ENCODE measurements at regions not wholly inside any gene's neighbourhood (a gene's known extent, or its start where the extent isn't known, plus 50 kb on each side); places are given as distances from the start of the nearest gene placed in this dataset.

- Histone ChIP-seq H3K4me1 (ENCODE audit: control insufficient read depth in 1 of 2, insufficient read depth in 2 of 2, low read depth in 1 of 2, low read length in 1 of 2) (no peaks in the 10 kb centered on the region), H3K9me3 (no peaks in the 10 kb centered on the region), H3K4me2 (no peak overlapping the region), H3K9ac (no peak overlapping the region), H3K27me3 (ENCODE audit: insufficient read depth) (no peaks in the 10 kb centered on the region), H2AFZ (ENCODE audit: low read depth) (no peak overlapping the region), H3K4me3 (ENCODE audit: low read depth in 2 of 2, low read length in 1 of 2) (no peak overlapping the region), H3K9me2 (no peaks in the 10 kb centered on the region), H3K36me3 (replicated peaks in 1 of 2; ENCODE audit: control insufficient read depth in 1 of 2, insufficient read depth in 2 of 2, low read length in 1 of 2) (no peaks in the 10 kb centered on the region), H4K20me1 (ENCODE audit: insufficient read depth) (no peaks in the 10 kb centered on the region), H3K79me2 (ENCODE audit: insufficient read depth) (no peaks in the 10 kb centered on the region), H3F3A (replicated peaks; ENCODE audit: insufficient read depth) (no peaks in the 10 kb centered on the region), H3K27ac (ENCODE audit: low read depth in 2 of 2, low read length in 1 of 2) (no peak overlapping the region)
- POLR2A ChIA-PET, result no interaction called here
- 34% methylated on average over 11 of the region's 11 CpGs for WGBS (ENCODE audit: low lambda C conversion rate)
- TF ChIP-seq NRF1 (IDR thresholded peaks at IDR 0.05; ENCODE audit: low read depth, low read length), result no peak
- no peak for TF ChIP-seq GATA2 (CRISPR knock-in tag; IDR thresholded peaks at IDR 0.05)
- no peak for TF ChIP-seq RAD21 (IDR thresholded peaks at IDR 0.05; ENCODE audit: low read length)
- no peak for TF ChIP-seq POLR2AphosphoS5 (IDR thresholded peaks at IDR 0.05; ENCODE audit: low read depth, low read length)
- TF ChIP-seq RCOR1 (IDR thresholded peaks at IDR 0.05; ENCODE audit: low read length), result no peak
- TF ChIP-seq FOXM1 (IDR thresholded peaks at IDR 0.05; ENCODE audit: low read depth), result no peak
- TF ChIP-seq ELF1 (IDR thresholded peaks at IDR 0.05), result no peak
- TF ChIP-seq MAX (IDR thresholded peaks at IDR 0.05; ENCODE audit: low read depth), result no peak
- TF ChIP-seq REST (IDR thresholded peaks at IDR 0.05; ENCODE audit: low read depth, low read length), result no peak
- TF ChIP-seq EP300 (IDR thresholded peaks at IDR 0.05; ENCODE audit: borderline replicate concordance in 1 of 2, low read depth in 1 of 2, low read length in 1 of 2), result no peak
- no peak for TF ChIP-seq GABPA (IDR thresholded peaks at IDR 0.05; ENCODE audit: low read depth)
- no peak for TF ChIP-seq ZBTB33 (IDR thresholded peaks at IDR 0.05; ENCODE audit: borderline replicate concordance, low read depth)
- no peak for TF ChIP-seq USF2 (IDR thresholded peaks at IDR 0.05; ENCODE audit: borderline replicate concordance, low read depth, low read length)
- no peak for TF ChIP-seq TCF12 (IDR thresholded peaks at IDR 0.05)
- no peak for TF ChIP-seq FOXJ3 (CRISPR knock-in tag; IDR thresholded peaks at IDR 0.05)
- no peak for TF ChIP-seq FOSL2 (IDR thresholded peaks at IDR 0.05; ENCODE audit: borderline replicate concordance, low read depth)
- TF ChIP-seq IRF3 (IDR thresholded peaks at IDR 0.05; ENCODE audit: low read depth, low read length), result no peak
- no peak for TF ChIP-seq YY1 (IDR thresholded peaks at IDR 0.05; ENCODE audit: low read depth)
- no peak for TF ChIP-seq USF1 (IDR thresholded peaks at IDR 0.05; ENCODE audit: borderline replicate concordance, low read depth)
- CTCF ChIA-PET, result no interaction called here
- DNase-seq, result no peak
These were observed 114.5 kb downstream of the DDX53 start for GRCh38 chrX:23114241-23114640.
